ENCODE measurements at regions not wholly inside any gene's neighbourhood (a gene's known extent, or its start where the extent isn't known, plus 50 kb on each side); places are given as distances from the start of the nearest gene placed in this dataset.

DNA sequence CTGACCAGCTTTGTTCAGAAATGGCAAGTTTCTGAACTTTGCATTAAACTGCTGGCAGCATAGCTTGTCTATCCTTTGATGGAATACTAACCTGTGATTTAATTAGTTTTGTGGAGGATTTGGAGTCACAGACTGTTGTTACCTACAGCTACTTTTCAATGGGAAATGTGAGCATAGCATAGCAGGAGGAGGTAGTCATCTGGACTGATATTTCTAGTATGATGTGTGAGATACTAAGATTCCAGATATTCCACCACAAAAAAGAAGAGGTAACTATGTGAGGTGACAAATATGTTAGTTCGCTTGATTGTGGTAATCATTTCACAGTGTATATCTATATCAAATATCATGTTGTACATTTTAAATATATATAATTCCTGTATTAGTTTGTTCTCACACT, 833.0 kb downstream of the SLC6A15 start:
- no CpG with 5 or more reads among the region's 1 CpG for WGBS (ENCODE audit: insufficient coverage)
- no peak overlapping the region for H2AFZ ChIP-seq (ENCODE audit: insufficient read depth, low read depth, low read length, poor library complexity, severe bottlenecking)
- H3K79me2 ChIP-seq (ENCODE audit: control insufficient read depth, insufficient read depth, low read length): no peaks in the 10 kb centered on the region
- CTCF ChIA-PET: no interaction called here
- Mint-ChIP-seq H3K9me3 (ENCODE audit: insufficient read depth) (peaks cover 5% of the 10 kb centered on the region), H3K27me3 (no peaks in the 10 kb centered on the region), H3K4me3 (no peak overlapping the region), H3K27ac (no peak overlapping the region), H3K4me1 (no peaks in the 10 kb centered on the region)
- no peak overlapping the region for H3K4me3 ChIP-seq (ENCODE audit: control extremely low read depth in 1 of 5, extremely low read depth in 1 of 5, insufficient read depth in 1 of 5, low read depth in 2 of 5, low read length in 4 of 5)
- no peaks in the 10 kb centered on the region for H3K4me1 ChIP-seq (ENCODE audit: control insufficient read depth in 2 of 2, insufficient read depth in 2 of 2, low read length in 2 of 2)
- H3K36me3 ChIP-seq (replicated peaks in 1 of 2; ENCODE audit: control extremely low read depth in 1 of 2, control insufficient read depth in 1 of 2, extremely low read depth in 1 of 2, insufficient read depth in 2 of 2, low read length in 1 of 2): no peaks in the 10 kb centered on the region
- no peaks in the 10 kb centered on the region for H3K27me3 ChIP-seq (replicated peaks in 1 of 4; ENCODE audit: control extremely low read depth in 1 of 4, control insufficient read depth in 3 of 4, insufficient read depth in 4 of 4, low read length in 3 of 4)
- no peaks in the 10 kb centered on the region for H3K9me3 ChIP-seq (ENCODE audit: control extremely low read depth in 1 of 3, control insufficient read depth in 2 of 3, insufficient read depth in 1 of 3, low read length in 2 of 3)
- H3K4me2 ChIP-seq (replicated peaks; ENCODE audit: low read depth, low read length, poor library complexity, severe bottlenecking): no peak overlapping the region
- H3K9ac ChIP-seq (ENCODE audit: low read length): no peak overlapping the region
- POLR2A ChIA-PET: no interaction called here
- ATAC-seq (ENCODE audit: low read depth) (no peak), DNase-seq (no peak)
- intact Hi-C loops (cut with micrococcal nuclease): no loop called here
- no peaks in the 10 kb centered on the region for H4K20me1 ChIP-seq (ENCODE audit: control insufficient read depth, insufficient read depth, low read length, poor library complexity, severe bottlenecking)
- no peak overlapping the region for H3K27ac ChIP-seq (ENCODE audit: low read length in 2 of 2)
- TF ChIP-seq, protein P1, sequence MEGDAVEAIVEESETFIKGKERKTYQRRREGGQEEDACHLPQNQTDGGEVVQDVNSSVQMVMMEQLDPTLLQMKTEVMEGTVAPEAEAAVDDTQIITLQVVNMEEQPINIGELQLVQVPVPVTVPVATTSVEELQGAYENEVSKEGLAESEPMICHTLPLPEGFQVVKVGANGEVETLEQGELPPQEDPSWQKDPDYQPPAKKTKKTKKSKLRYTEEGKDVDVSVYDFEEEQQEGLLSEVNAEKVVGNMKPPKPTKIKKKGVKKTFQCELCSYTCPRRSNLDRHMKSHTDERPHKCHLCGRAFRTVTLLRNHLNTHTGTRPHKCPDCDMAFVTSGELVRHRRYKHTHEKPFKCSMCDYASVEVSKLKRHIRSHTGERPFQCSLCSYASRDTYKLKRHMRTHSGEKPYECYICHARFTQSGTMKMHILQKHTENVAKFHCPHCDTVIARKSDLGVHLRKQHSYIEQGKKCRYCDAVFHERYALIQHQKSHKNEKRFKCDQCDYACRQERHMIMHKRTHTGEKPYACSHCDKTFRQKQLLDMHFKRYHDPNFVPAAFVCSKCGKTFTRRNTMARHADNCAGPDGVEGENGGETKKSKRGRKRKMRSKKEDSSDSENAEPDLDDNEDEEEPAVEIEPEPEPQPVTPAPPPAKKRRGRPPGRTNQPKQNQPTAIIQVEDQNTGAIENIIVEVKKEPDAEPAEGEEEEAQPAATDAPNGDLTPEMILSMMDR (IDR thresholded peaks at IDR 0.05): no peak
- TF ChIP-seq EZH2 (IDR thresholded peaks at IDR 0.05; ENCODE audit: borderline replicate concordance, insufficient read depth, low read depth, low read length, poor library complexity, severe bottlenecking): no peak

- Histone ChIP-seq H3K79me2 (ENCODE audit: control insufficient read depth, insufficient read depth, low read length) (no peaks in the 10 kb centered on the region), H4K20me1 (ENCODE audit: control insufficient read depth, insufficient read depth, low read length, poor library complexity, severe bottlenecking) (no peaks in the 10 kb centered on the region), H3K9me3 (ENCODE audit: control extremely low read depth in 1 of 3, control insufficient read depth in 2 of 3, insufficient read depth in 1 of 3, low read length in 2 of 3) (no peaks in the 10 kb centered on the region), H3K36me3 (replicated peaks in 1 of 2; ENCODE audit: control extremely low read depth in 1 of 2, control insufficient read depth in 1 of 2, extremely low read depth in 1 of 2, insufficient read depth in 2 of 2, low read length in 1 of 2) (no peaks in the 10 kb centered on the region), H3K4me1 (ENCODE audit: control insufficient read depth in 2 of 2, insufficient read depth in 2 of 2, low read length in 2 of 2) (no peaks in the 10 kb centered on the region), H3K27ac (ENCODE audit: low read length in 2 of 2) (no peak overlapping the region), H2AFZ (ENCODE audit: insufficient read depth, low read depth, low read length, poor library complexity, severe bottlenecking) (no peak overlapping the region), H3K4me2 (replicated peaks; ENCODE audit: low read depth, low read length, poor library complexity, severe bottlenecking) (no peak overlapping the region), H3K9ac (ENCODE audit: low read length) (no peak overlapping the region), H3K27me3 (replicated peaks in 1 of 4; ENCODE audit: control extremely low read depth in 1 of 4, control insufficient read depth in 3 of 4, insufficient read depth in 4 of 4, low read length in 3 of 4) (no peaks in the 10 kb centered on the region), H3K4me3 (ENCODE audit: control extremely low read depth in 1 of 5, extremely low read depth in 1 of 5, insufficient read depth in 1 of 5, low read depth in 2 of 5, low read length in 4 of 5) (no peak overlapping the region)
- POLR2A ChIA-PET: no interaction called here
- intact Hi-C loops (cut with micrococcal nuclease): no loop called here
- CTCF ChIA-PET: no interaction called here
- Mint-ChIP-seq H3K4me1 (no peaks in the 10 kb centered on the region), H3K27me3 (no peaks in the 10 kb centered on the region), H3K9me3 (ENCODE audit: insufficient read depth) (peaks cover 8% of the 10 kb centered on the region), H3K27ac (no peak overlapping the region), H3K4me3 (no peak overlapping the region)
- TF ChIP-seq EZH2 (IDR thresholded peaks at IDR 0.05; ENCODE audit: borderline replicate concordance, insufficient read depth, low read depth, low read length, poor library complexity, severe bottlenecking): no peak
- TF ChIP-seq, protein P1 (IDR thresholded peaks at IDR 0.05): no peak
- DNase-seq: no peak
- ATAC-seq (ENCODE audit: low read depth): no peak
Observed at GRCh38 chr12:84077679-84078078, 834.9 kb downstream of the SLC6A15 start.

Data from B cell (primary cell).